Smooth muscle cell (in vitro differentiated cells): ENCODE measurements at regions not wholly inside any gene's neighbourhood (a gene's known extent, or its start where the extent isn't known, plus 50 kb on each side); places are given as distances from the start of the nearest gene placed in this dataset.

ENCODE experiments used
- DNase-seq: peaks from one replicate; lab custom pipeline; 2025; ENCODE audit not compliant: unreplicated experiment; lab: John Stamatoyannopoulos, UW
- H2AFZ ChIP-seq: fragments of 200-600 bp; sonication (generic); 2 replicates; pipeline ENCODE4 v1.6.0; 2016; ENCODE audit warnings: antibody characterized with exemption, low read depth, mild to moderate bottlenecking
- H3F3A ChIP-seq: fragments of 200-600 bp; sonication (generic); 2 replicates; pipeline ENCODE4 v1.6.0; 2017; ENCODE audit warnings: antibody characterized with exemption, low read depth
- H3K27ac ChIP-seq: fragments of 200-600 bp; sonication (generic); 2 replicates; pipeline ENCODE4 v1.5.1; 2016; ENCODE audit warnings: low read depth, mild to moderate bottlenecking
- H3K27me3 ChIP-seq: fragments of 200-600 bp; sonication (generic); 2 replicates; pipeline ENCODE4 v1.6.1; 2016; ENCODE audit warnings: low read depth, mild to moderate bottlenecking
- H3K36me3 ChIP-seq: fragments of 200-600 bp; sonication (generic); 2 replicates; pipeline ENCODE4 v1.5.1; 2016; ENCODE audit warnings: low read depth
- H3K4me1 ChIP-seq: fragments of 200-600 bp; sonication (generic); 2 replicates; pipeline ENCODE4 v1.5.1; 2016; ENCODE audit warnings: low read depth
- H3K4me2 ChIP-seq: fragments of 200-600 bp; sonication (generic); 2 replicates; pipeline ENCODE4 v1.6.0; 2016; ENCODE audit warnings: mild to moderate bottlenecking
- H3K4me3 ChIP-seq: fragments of 200-600 bp; sonication (generic); 2 replicates; pipeline ENCODE4 v1.5.1; 2016; ENCODE audit warnings: mild to moderate bottlenecking
- H3K79me2 ChIP-seq: fragments of 200-600 bp; sonication (generic); 2 replicates; pipeline ENCODE4 v1.6.0; 2016; ENCODE audit warnings: low read depth, mild to moderate bottlenecking
- H3K9ac ChIP-seq: fragments of 200-600 bp; sonication (generic); 2 replicates; pipeline ENCODE4 v1.6.0; 2016; ENCODE audit warnings: low read depth
- H3K9me3 ChIP-seq: fragments of 200-600 bp; sonication (generic); replicated peaks from 2 replicates; pipeline ENCODE4 v1.5.1; 2016; ENCODE audit warnings: low read depth
- H4K20me1 ChIP-seq: fragments of 200-600 bp; sonication (generic); 2 replicates; pipeline ENCODE4 v1.6.0; 2016; ENCODE audit warnings: low read depth
- CTCF ChIP-seq: fragments of 200-600 bp; sonication (generic); IDR thresholded peaks from 2 replicates; pipeline ENCODE4 v1.5.1; 2017; ENCODE audit warnings: borderline replicate concordance, mild to moderate bottlenecking, antibody characterized with exemption; ENCODE audit not compliant: insufficient read depth, poor library complexity, severe bottlenecking
- WGBS: methylation state at CpG from one replicate; pipeline ENCODE4 v1.1.7; 2016; ENCODE audit warnings: low lambda C conversion rate; 5-methylcytosine and 5-hydroxymethylcytosine counted together

- H3K4me3 ChIP-seq = no peak overlapping the region
- H3K79me2 ChIP-seq = no peaks in the 10 kb centered on the region
- H3K4me1 ChIP-seq = peaks cover 3% of the 10 kb centered on the region
- no peaks in the 10 kb centered on the region for H4K20me1 ChIP-seq
- no peaks in the 10 kb centered on the region for H3K9me3 ChIP-seq
- no peak for TF ChIP-seq CTCF
- WGBS = 91% methylated on average over 4 of the region's 4 CpGs
- no peaks in the 10 kb centered on the region for H3K36me3 ChIP-seq
- no peak overlapping the region for H3K4me2 ChIP-seq
- no peak overlapping the region for H3K27ac ChIP-seq
- H3K9ac ChIP-seq = no peak overlapping the region
- no peak for DNase-seq
- no peaks in the 10 kb centered on the region for H3F3A ChIP-seq
- H2AFZ ChIP-seq = no peak overlapping the region
- peaks cover 4% of the 10 kb centered on the region for H3K27me3 ChIP-seq
Measured at GRCh38 chr17:73947966-73948355, 255.5 kb upstream of the RPL38 start.

- Histone ChIP-seq H3K79me2 (no peaks in the 10 kb centered on the region), H3K4me2 (no peak overlapping the region), H3F3A (no peaks in the 10 kb centered on the region), H3K36me3 (no peaks in the 10 kb centered on the region), H3K4me1 (peaks cover 3% of the 10 kb centered on the region), H3K9ac (no peak overlapping the region), H2AFZ (no peak overlapping the region), H3K27ac (no peak overlapping the region), H4K20me1 (no peaks in the 10 kb centered on the region), H3K4me3 (no peak overlapping the region), H3K9me3 (no peaks in the 10 kb centered on the region), H3K27me3 (no peaks in the 10 kb centered on the region)
- no peak for DNase-seq
- 76% methylated on average over 13 of the region's 13 CpGs for WGBS
- no peak for TF ChIP-seq CTCF
Measured at GRCh38 chr17:73949903-73950592, 253.4 kb upstream of the RPL38 start.

- 90% methylated on average over 8 of the region's 8 CpGs for WGBS
Measured at GRCh38 chr17:73950593-73950914, 252.9 kb upstream of the RPL38 start.

More at GRCh38 chr17:73950593-73950914, 252.9 kb upstream of the RPL38 start:
- Histone ChIP-seq H3K4me2 (no peak overlapping the region), H3K27ac (no peak overlapping the region), H3K27me3 (no peaks in the 10 kb centered on the region), H3K4me3 (no peak overlapping the region), H3K36me3 (no peaks in the 10 kb centered on the region), H3F3A (no peaks in the 10 kb centered on the region), H4K20me1 (no peaks in the 10 kb centered on the region), H3K79me2 (no peaks in the 10 kb centered on the region), H2AFZ (no peak overlapping the region), H3K9ac (no peak overlapping the region), H3K4me1 (peaks cover 3% of the 10 kb centered on the region), H3K9me3 (no peaks in the 10 kb centered on the region)
- no peak for DNase-seq
- TF ChIP-seq CTCF = no peak
